ENCODE measurements at regions not wholly inside any gene's neighbourhood (a gene's known extent, or its start where the extent isn't known, plus 50 kb on each side); places are given as distances from the start of the nearest gene placed in this dataset.
"Not testable (repeated sequence)": the region's sequence is repeated elsewhere in the genome, so short reads cannot be mapped to it uniquely, and the experiment has no call there.

- Mint-ChIP-seq H3K9me3 (peaks cover 0 to 4% of the 10 kb centered on the region in 2 donors), H3K36me3 (no peaks in the 10 kb centered on the region), H3K4me3 (no peak overlapping the region), H3K27ac (no peak overlapping the region), H3K27me3 (peaks cover 5 to 14% of the 10 kb centered on the region in 2 donors), H3K4me1 (peaks cover 4 to 8% of the 10 kb centered on the region in 2 donors)
- DNase-seq (no peak), ATAC-seq (replicated peaks) (no peak)
Observed at GRCh38 chr11:112619106-112619505, 342.1 kb upstream of the NCAM1 start.

GRCh38 chr11:112620621-112621394 is 340.4 kb upstream of the NCAM1 start:
- no peak for ATAC-seq (replicated peaks)
- no peak overlapping the region for H3K27ac Mint-ChIP-seq
- no peaks in the 10 kb centered on the region for H3K36me3 Mint-ChIP-seq
- peaks cover 0 to 4% of the 10 kb centered on the region in 2 donors for H3K9me3 Mint-ChIP-seq
- H3K4me1 Mint-ChIP-seq = peaks cover 4 to 8% of the 10 kb centered on the region in 2 donors
- no peak overlapping the region for H3K4me3 Mint-ChIP-seq
- H3K27me3 Mint-ChIP-seq = peaks cover 5 to 14% of the 10 kb centered on the region in 2 donors
- DNase-seq = no peak

DNA sequence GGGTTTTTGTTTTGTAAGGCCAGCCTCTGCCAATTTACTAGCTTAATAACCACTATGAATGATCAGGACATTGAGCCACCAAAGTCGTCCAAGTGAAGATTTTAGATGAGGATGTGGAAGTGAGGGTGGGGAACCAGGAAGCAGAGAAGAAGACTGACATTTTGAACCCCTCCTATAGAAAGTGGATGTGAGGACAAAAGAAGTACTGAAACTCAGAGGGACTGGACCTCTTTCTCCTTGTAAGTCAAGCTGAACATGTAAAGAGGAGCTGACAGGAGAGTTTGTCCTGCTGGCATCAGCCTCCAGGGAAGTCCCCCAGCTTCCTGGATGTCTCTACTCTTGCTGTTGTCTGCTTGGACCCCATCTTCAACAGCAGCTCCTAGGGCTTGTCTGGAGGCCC is 338.2 kb upstream of the NCAM1 start:
- Mint-ChIP-seq H3K36me3 (no peaks in the 10 kb centered on the region), H3K27ac (no peak overlapping the region), H3K4me3 (no peak overlapping the region), H3K9me3 (peaks cover 4 to 5% of the 10 kb centered on the region in 2 donors), H3K27me3 (peaks cover 4 to 25% of the 10 kb centered on the region in 2 donors), H3K4me1 (peaks cover 9 to 17% of the 10 kb centered on the region in 2 donors)
- DNase-seq (no peak), ATAC-seq (replicated peaks) (peak; percentile 63 to 69)

DNA sequence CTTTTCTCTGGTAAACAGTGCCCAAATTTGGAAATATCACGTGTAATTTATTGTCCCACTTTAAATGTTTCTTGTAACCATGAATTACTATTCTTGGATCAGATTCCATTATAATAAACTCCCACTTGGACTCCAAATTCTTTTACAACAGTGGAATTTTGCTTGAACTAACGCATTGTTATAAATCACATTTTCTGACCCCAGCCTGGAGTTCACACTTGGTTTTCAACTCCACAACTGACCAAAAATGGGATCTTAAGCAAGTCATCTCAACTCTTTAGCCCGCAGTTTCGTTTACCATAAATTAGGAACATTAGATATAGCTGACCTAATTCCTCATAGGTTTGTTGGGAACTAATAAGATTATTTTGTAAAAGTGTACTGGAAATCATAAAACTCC is 336.8 kb upstream of the NCAM1 start:
- H3K27me3 Mint-ChIP-seq = peaks cover 3 to 25% of the 10 kb centered on the region in 2 donors
- H3K9me3 Mint-ChIP-seq = peaks cover 4 to 5% of the 10 kb centered on the region in 2 donors
- no peaks in the 10 kb centered on the region for H3K36me3 Mint-ChIP-seq
- H3K4me1 Mint-ChIP-seq = peaks cover 9 to 23% of the 10 kb centered on the region in 2 donors
- DNase-seq (no peak), ATAC-seq (replicated peaks) (no peak)
- no peak overlapping the region for H3K4me3 Mint-ChIP-seq
- H3K27ac Mint-ChIP-seq = no peak overlapping the region

GRCh38 chr11:112624971-112625370 is 336.2 kb upstream of the NCAM1 start:
- not testable (repeated sequence) for ATAC-seq (replicated peaks); H3K9me3 Mint-ChIP-seq; H3K27ac Mint-ChIP-seq; H3K36me3 Mint-ChIP-seq; H3K4me3 Mint-ChIP-seq; DNase-seq
- H3K4me1 Mint-ChIP-seq = peaks cover 9 to 27% of the 10 kb centered on the region in 2 donors
- peaks cover 3 to 25% of the 10 kb centered on the region in 2 donors for H3K27me3 Mint-ChIP-seq

GRCh38 chr11:112625814-112626213 is 335.4 kb upstream of the NCAM1 start:
- Mint-ChIP-seq H3K4me3 (no peak overlapping the region), H3K4me1 (peaks cover 13 to 34% of the 10 kb centered on the region in 2 donors), H3K27me3 (peaks cover 9 to 29% of the 10 kb centered on the region in 2 donors), H3K36me3 (no peaks in the 10 kb centered on the region), H3K27ac (no peak overlapping the region), H3K9me3 (peaks cover 4 to 5% of the 10 kb centered on the region in 2 donors)
- ATAC-seq (replicated peaks) (no peak), DNase-seq (no peak)

- peaks cover 9 to 25% of the 10 kb centered on the region in 2 donors for H3K27me3 Mint-ChIP-seq
- no peak overlapping the region for H3K27ac Mint-ChIP-seq
- no peak overlapping the region for H3K4me3 Mint-ChIP-seq
- no peak for ATAC-seq (replicated peaks)
- no peaks in the 10 kb centered on the region for H3K36me3 Mint-ChIP-seq
- H3K9me3 Mint-ChIP-seq = peaks cover 4 to 5% of the 10 kb centered on the region in 2 donors
- peaks cover 13 to 34% of the 10 kb centered on the region in 2 donors for H3K4me1 Mint-ChIP-seq
- no peak for DNase-seq
Observed at GRCh38 chr11:112626731-112627130, 334.5 kb upstream of the NCAM1 start.

DNA sequence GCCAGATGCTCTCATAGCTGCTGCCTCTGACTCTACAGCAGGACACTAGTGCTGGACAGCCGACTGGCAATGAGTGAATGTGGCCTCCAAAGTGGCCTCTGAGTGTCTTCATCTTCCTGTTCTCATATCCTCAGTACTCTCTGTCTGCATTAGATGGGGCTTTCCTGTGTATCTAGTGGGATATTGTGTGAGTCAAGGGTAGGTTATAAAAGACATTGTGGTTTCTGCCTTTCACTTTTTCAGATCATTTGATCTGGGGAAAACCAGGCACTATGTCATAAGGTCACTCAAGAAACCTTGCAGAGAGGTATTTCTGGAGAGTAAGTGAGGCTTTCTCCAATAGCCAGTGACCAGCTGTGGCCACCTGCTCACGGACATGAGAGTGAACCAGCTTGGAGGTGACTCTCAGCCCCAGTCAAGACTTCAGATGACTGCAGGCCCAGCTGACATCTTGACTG is 333.6 kb upstream of the NCAM1 start:
- ATAC-seq (replicated peaks) = peak; percentile 73 to 87
- no peak overlapping the region for H3K4me3 Mint-ChIP-seq
- H3K27ac Mint-ChIP-seq = no peak overlapping the region

GRCh38 chr11:112628676-112629075 is 332.5 kb upstream of the NCAM1 start:
- Mint-ChIP-seq H3K27me3 (peaks cover 13 to 17% of the 10 kb centered on the region in 2 donors), H3K4me3 (no peak overlapping the region), H3K9me3 (peaks cover 0 to 5% of the 10 kb centered on the region in 2 donors), H3K4me1 (peaks cover 9 to 25% of the 10 kb centered on the region in 2 donors), H3K36me3 (no peaks in the 10 kb centered on the region), H3K27ac (no peak overlapping the region)
- DNase-seq (no peak), ATAC-seq (replicated peaks) (no peak)

More for the DNA sequence above, 333.6 kb upstream of the NCAM1 start:
- Mint-ChIP-seq H3K36me3 (no peaks in the 10 kb centered on the region), H3K4me1 (peaks cover 13 to 34% of the 10 kb centered on the region in 2 donors), H3K27me3 (peaks cover 9 to 22% of the 10 kb centered on the region in 2 donors), H3K9me3 (peaks cover 2 to 5% of the 10 kb centered on the region in 2 donors)
- DNase-seq = peak; percentile 1

GRCh38 chr11:112630496-112630895 is 330.7 kb upstream of the NCAM1 start:
- Mint-ChIP-seq H3K36me3 (no peaks in the 10 kb centered on the region), H3K27ac (no peak overlapping the region), H3K4me3 (no peak overlapping the region), H3K4me1 (peaks cover 9 to 25% of the 10 kb centered on the region in 2 donors), H3K27me3 (peaks cover 13 to 17% of the 10 kb centered on the region in 2 donors), H3K9me3 (peaks cover 0 to 5% of the 10 kb centered on the region in 2 donors)
- ATAC-seq (replicated peaks) = no peak
- DNase-seq = no peak

DNA sequence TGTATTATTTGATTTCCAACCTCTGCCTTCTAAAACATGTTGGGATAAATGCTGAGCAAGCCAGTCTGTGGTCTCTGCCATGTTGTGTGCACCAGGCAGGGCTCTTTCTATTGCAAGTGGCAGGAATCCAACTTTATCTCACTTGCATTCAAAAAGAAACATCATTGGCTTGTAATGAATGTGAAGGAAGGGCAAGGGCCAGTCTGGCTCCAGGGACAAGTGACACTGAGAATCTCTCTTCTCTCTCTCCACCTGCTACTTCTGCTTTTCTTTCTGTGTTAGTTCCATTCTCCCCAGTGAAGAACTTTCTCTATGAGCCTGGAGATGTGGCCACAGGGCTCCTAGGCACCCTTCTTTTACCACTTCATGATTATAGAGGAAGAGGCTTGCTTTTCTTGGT is 329.9 kb upstream of the NCAM1 start:
- no peak overlapping the region for H3K4me3 Mint-ChIP-seq

DNA sequence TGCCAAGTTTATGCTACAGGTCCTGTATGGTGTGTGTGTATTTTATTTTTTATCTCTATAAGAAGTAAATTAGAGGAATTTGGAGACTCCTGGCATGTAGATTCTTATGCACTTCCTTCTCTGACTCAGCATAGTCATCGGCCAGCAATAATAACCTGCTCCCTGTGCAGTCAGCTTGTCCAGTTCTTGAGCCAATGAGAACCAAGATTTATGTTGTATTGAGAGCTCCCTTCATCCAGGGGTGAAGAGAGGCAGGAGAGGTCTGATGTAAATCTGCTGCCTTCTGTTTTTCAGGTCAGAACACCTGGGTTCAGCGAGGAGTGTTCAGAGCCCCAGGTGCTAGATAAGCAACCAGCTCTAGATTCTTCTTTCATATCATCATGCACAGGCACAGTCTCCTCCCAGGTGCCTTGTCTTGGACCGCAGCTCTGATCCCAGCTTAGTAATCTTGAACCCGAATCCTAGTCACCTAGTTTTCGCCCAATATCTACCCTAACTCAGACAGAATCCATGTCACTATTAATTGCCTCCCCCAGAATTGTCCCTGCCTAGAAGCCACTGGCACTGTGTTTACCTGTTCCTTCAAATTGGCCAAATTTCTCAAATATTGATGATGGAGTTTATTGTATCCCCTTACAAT is 328.2 kb upstream of the NCAM1 start:
- Mint-ChIP-seq H3K27ac (no peak overlapping the region), H3K36me3 (no peaks in the 10 kb centered on the region), H3K4me3 (no peak overlapping the region), H3K9me3 (peaks cover 0 to 4% of the 10 kb centered on the region in 2 donors), H3K4me1 (peaks cover 4 to 17% of the 10 kb centered on the region in 2 donors), H3K27me3 (peaks cover 18 to 19% of the 10 kb centered on the region in 2 donors)
- DNase-seq (no peak), ATAC-seq (replicated peaks) (no peak)

More for the DNA sequence above, 329.9 kb upstream of the NCAM1 start:
- Mint-ChIP-seq H3K27me3 (peaks cover 13 to 19% of the 10 kb centered on the region in 2 donors), H3K9me3 (peaks cover 0 to 5% of the 10 kb centered on the region in 2 donors), H3K27ac (no peak overlapping the region), H3K36me3 (no peaks in the 10 kb centered on the region), H3K4me1 (peaks cover 9 to 25% of the 10 kb centered on the region in 2 donors)
- DNase-seq = no peak
- ATAC-seq (replicated peaks) = peak in 1 of 2 donors; percentile 25

DNA sequence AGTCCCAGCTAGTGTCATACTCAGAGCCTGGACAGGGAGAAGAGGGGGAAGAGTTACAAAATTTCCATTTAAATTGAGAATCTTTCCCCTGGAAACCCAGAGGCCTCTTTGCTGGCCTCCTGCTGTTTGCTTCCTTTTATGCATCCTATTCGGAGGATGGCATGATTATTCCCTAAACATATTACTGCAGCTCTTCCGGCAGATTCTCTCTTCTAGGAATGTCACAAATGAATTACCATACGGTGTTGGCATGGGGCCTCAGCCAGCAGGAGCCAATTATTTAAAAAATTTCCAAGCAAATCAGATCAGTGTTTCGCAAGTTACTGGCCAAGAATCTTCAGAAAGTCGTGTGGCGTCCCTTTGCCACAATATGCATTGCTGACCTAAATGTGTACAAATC is 326.7 kb upstream of the NCAM1 start:
- Mint-ChIP-seq H3K9me3 (peaks cover 0 to 6% of the 10 kb centered on the region in 2 donors), H3K4me3 (no peak overlapping the region), H3K27me3 (peaks cover 15 to 18% of the 10 kb centered on the region in 2 donors), H3K27ac (no peak overlapping the region), H3K4me1 (peaks cover 4 to 10% of the 10 kb centered on the region in 2 donors), H3K36me3 (no peaks in the 10 kb centered on the region)
- DNase-seq (no peak), ATAC-seq (replicated peaks) (no peak)

DNA sequence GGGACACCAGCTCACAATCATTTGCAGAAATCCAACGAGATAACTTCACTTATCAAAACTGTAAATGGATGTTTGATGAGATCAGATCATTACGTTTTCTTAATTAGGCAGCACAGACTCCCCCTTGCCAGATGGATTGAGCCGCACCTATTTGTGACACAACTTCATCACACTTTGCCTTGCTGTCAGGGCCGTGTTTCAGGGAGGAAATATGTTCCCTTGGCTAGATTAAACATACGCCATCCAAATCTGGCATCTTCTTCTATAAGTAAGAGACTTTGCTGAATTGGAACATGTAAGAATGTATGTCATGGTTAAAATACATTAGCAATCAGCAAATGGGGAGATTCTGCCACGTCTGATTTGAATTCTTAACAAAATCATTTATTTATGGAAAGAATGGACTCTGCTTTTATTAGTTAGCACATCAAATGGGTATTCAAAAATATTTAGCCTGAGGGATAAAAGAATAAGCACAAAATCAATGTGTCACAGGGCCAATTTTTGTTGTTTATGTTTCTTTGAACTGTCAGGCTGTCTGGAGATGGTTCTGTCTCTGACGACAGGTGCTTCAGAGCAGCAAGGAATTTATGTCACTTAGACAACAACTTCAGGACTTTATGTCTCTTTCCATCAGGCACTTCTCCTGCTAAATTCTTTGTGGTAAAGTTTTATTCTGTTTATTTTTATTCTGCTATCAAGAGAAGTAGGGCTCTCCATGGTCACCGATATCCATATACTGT is 326.1 kb upstream of the NCAM1 start:
- DNase-seq (no peak), ATAC-seq (replicated peaks) (no peak)
- Mint-ChIP-seq H3K4me3 (no peak overlapping the region), H3K27ac (no peak overlapping the region), H3K4me1 (peaks cover 4 to 6% of the 10 kb centered on the region in 2 donors), H3K9me3 (peaks cover 4 to 9% of the 10 kb centered on the region in 2 donors), H3K27me3 (peaks cover 15 to 17% of the 10 kb centered on the region in 2 donors), H3K36me3 (no peaks in the 10 kb centered on the region)
